HG03439 (cell line): ENCODE measurements at regions not wholly inside any gene's neighbourhood (a gene's known extent, or its start where the extent isn't known, plus 50 kb on each side); places are given as distances from the start of the nearest gene placed in this dataset.

Experiments used
- ATAC-seq: cut with Tn5 transposase; IDR thresholded peaks from one replicate; pipeline ENCODE4 v1.9.1; 2021; ENCODE audit warnings: mild to moderate bottlenecking, moderate library complexity; ENCODE audit not compliant: unreplicated experiment

DNA sequence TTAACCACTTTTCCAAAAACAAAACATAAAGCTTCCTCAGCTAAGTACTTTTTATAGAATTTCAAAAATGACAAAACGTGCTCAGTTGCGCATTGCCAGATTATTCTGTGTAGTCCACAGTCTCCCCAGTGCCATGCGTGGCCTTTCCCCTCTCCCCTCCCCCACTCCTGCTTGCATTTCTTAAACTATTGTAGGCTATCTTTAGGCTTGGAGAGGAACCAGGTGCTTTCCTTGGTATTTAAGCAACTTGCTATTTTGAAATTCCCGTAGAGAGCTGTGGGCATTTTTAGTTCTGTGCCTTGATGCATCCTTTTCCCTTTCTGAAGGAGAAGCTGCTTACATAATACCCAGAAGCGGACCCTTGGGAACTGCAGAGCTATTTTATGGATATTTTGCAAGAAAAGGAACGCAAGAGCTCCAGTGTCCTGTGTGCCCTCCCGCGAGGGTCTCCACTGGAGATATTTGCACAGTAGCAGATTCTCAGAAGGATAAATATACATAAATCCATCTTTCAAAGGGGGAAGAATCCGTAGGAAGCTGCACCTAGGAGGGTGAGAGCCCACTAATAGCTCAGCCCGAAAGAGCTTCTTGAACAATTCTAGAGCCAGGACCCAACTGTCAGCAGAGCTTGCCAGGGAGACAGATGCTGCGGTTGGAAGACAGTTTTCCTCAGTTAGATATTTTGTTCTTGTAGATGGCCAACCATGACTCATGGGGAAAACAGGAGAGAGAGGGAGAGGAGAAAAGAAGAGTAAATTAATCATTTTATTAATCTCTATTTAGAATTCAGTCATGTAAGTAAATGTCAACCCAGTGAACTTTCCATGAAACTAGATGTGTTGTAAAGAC lies 1298.3 kb upstream of the WWC1 start:
- no peak for ATAC-seq

GRCh38 chr5:166994226-166994625 lies 1297.2 kb upstream of the WWC1 start:
- ATAC-seq, result no peak

DNA sequence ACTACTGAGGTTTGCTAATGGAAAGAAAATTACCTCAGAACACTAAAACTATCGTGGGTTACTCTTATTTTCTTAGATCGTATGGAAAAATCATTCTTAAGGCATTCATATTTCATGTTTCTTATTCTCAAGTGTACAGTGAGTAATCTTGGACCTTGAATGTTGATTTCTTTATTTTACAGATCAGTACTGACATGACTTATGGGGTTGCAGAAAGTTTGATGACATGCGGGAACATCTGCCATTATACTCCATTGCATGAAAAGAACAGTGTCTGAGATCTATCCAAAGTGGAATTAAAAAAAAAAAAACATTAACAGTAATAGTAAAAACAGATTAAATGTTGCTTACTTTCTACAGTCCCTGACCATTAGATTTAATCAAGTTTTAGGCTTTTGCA lies 1290.2 kb upstream of the WWC1 start:
- no peak for ATAC-seq

- ATAC-seq, result no peak
These were observed 1282.7 kb upstream of the WWC1 start for GRCh38 chr5:167008705-167009104.

DNA sequence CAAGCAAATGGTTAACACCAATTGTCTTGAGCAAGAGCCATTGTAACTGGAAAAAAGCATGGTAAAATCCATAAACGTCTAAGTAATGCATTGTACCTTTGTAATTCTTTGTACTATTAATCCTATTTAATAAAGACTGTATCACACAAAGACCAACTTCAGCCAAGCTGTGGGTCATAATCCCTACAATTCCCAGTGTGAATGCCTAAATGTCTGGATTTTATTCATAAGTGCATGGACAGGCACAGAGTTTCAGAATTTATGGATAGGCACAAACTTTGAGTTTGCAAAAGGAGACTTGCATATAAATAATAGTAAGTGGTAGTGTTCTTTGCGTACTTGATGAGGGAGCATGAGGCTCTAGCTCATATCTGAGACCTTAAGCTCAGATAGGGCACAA lies 1280.2 kb upstream of the WWC1 start:
- ATAC-seq, result no peak

- no peak for ATAC-seq
These were observed 1279.1 kb upstream of the WWC1 start for GRCh38 chr5:167012123-167013034.

DNA sequence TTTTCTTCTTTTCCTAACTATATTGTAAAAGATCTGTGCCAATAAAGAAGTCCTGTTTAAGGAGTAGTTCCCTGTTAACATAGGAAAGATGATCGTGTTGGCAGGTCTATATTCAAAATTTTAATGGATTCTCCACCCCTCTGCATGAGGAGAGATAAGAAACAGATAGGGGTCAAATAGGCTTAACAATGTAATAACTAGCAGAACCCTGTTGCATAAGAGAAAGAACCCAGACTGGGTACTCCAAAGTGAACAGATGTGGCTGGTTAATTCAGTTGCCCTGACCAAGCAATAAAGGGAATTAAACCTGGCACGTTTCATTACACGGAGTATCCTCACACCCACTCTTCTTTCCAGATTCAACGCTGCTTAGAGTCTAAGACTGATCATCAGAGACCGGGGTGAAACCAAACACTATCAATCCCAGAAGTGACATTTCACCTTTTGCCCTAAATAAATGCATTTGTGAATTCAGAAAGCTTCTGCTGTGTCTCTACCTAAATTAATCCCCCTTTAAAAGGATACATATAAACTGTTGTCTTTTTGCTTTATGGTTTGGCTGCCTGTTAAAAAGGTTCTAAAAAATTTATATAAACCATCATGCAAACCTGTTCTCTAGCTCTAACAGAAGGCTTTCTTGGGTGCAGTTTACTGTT lies 1276.9 kb upstream of the WWC1 start:
- ATAC-seq, result no peak

DNA sequence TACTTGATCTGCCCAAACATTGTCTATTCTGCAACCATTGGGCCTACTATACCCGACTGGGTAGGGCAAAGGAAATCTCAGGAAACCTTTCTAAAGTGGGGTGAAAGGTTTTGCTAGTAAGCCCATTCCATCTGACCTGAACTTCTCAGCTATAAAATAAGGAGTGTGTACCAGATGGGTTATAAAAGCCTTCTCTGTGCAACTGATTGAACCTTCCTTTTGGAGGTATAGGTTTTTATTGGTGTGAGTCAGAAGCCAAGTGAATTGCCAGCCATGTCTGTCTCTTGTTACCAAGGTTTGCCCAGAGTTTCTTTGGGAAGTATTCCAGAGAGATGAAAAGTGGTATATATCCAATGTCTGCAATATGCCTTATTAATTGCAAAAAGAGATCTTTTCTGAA lies 1271.0 kb upstream of the WWC1 start:
- no peak for ATAC-seq

DNA sequence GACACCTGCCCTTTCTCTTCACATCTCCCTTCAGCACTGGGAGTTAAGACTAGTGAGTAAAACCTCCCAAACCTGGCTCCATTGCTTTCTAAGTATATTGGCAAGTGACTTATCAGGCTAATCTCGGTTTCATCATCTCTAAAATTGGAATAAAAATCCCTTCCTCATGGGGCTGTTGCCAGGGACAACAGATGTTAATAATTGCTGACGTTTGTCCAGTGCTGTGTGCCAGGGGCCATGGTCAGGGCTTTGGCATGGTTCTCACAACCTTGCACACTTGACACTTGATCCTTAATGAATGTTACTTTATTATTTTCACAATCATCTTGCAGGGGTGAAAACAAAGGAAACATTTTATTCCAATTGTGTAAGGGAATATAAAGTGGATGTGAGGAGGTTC lies 1262.0 kb upstream of the WWC1 start:
- no peak for ATAC-seq

DNA sequence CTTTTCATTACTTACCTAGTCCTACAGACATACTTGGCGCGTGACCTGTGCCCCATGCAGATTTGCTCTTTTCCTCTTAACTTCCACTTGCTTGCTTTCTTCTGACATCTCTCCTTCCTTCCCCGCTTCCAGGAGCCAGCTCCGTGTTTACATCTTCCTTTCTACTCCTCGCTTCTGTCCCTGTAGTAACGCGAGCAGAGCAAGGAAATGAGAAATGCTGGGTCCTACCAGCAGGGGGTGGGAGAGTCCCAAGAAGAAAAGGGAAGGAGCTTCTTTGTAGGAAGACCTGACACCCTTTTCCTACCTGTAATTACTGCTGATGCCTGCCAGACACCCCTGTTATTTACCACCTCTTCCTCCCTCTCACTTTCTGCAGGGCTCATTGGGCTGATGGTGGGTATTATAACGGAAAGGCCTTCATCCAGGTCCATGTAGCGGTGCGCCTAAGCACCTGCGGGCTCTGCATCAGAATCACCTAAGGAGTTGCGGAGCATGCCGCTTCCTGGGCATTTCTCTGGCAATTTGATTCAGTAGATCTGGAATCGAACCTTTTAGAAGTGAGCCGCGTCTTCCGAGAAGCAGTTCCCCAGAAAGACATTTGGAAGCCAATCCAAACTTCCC lies 1260.8 kb upstream of the WWC1 start:
- no peak for ATAC-seq

GRCh38 chr5:167036585-167036984 lies 1254.9 kb upstream of the WWC1 start:
- ATAC-seq, result no peak

DNA sequence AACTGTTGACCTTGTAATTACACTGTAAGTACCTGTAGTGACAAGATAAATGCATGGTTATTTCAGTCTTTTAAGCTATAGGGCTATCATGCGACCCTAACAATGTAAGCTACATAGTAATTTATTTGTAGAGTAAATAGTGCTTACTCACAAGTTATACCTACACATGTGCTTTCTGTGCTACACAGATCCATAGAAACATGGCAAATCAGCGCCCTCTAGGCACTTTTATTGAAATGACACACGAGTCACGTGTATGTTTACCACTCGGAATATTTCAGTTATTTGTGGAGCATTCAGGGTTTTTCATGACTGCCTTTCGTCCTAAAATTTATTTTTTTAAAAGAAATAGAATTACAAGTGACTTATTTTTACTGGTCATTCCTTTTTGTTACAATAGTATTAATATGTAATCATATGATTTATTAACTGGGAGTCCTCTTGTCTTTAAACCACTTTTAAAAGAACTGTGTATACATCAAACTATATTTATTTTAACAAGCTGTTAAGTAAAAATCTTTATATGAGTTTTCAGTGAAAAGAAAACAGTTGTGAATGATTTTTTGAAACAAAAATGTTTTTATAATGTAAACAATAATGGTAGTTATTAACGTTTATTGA lies 1242.3 kb upstream of the WWC1 start:
- no peak for ATAC-seq

- ATAC-seq, result no peak
These were observed 1241.5 kb upstream of the WWC1 start for GRCh38 chr5:167049771-167050567.

DNA sequence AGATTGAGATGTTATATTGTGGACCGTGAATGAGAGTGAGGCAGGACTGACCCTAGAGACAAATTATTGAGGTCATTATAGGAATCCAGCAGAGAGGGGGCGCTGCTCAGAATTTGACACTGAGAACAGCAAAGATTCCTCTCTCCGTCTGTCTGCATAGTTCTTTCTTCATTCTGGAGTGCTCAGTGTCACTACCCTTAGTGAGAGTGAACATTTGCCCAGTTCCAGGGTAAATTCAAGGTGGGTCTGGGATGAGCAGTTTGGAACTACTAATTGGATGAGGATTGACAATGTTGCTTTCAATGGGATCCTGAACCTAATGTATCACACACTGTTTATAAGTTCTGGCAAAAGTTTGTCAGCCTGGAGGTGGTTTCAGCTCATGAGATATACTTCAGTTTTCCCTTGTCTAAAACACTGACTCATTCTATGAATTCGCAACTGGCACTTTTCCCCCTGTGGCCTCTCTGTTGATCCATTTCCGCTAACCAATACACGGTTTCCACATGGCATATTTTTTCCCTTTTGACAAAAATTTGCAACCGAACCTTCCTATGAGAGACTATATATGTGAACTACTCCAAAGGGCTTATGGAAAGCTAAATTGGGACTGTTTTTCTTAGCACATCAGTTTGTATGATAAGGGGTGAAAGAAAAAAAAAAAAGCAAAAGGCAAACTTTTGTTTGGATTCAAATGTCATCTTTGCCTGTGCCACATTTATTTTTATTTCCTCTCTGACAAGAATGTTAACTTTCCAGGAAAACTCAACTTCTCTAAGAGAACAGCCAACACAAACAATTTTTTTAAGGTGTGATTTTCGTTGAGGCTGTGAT lies 1240.7 kb upstream of the WWC1 start:
- ATAC-seq, result no peak

DNA sequence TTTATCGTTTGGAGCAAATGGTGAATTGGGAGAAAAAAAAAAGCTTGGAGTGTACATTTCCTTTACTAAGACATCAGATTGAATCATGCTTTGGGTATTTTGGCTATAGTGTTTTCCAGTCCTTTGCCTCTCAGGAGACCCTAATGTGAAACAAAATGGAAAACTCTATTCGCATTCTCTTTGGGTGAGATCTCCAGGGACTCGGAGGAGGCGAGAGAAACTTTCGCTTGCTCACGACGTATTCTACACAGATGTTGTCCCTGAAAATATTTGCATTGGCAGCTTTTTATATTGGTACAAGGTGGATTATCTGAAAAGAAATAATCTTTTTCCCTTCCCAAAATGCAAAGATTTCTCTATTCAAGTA lies 1240.1 kb upstream of the WWC1 start:
- ATAC-seq, result no peak

- ATAC-seq, result no peak
These were observed 1238.7 kb upstream of the WWC1 start for GRCh38 chr5:167052791-167053190.

DNA sequence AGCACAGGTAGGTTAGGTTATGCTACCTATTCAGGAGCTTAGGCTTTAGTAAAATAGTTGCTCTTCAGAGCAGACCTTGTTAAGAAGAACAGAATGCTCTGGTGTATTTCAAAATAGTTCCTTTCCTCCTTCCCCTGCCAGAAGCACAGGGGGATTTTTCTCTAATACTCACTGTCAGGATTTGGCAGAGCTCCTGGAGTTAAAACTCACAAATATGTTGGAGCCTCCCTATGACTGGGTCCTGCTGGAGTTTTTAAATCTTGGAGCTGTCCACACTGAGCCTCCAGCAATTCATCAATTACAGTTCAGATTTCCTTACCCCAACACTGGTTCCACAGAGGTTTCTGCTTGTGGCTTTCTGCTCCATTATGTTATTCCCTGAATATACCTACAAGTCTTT lies 1233.8 kb upstream of the WWC1 start:
- ATAC-seq, result no peak

- no peak for ATAC-seq
These were observed 1229.8 kb upstream of the WWC1 start for GRCh38 chr5:167061695-167062094.

- ATAC-seq, result no peak
These were observed 1228.3 kb upstream of the WWC1 start for GRCh38 chr5:167063116-167063515.
